Panc1 (cell line): ENCODE measurements at regions not wholly inside any gene's neighbourhood (a gene's known extent, or its start where the extent isn't known, plus 50 kb on each side); places are given as distances from the start of the nearest gene placed in this dataset.

Source experiments
- ATAC-seq: fragments of 200-7000 bp; cut with Tn5 transposase; 2 replicates; pipeline ENCODE4 v1.9.1; 2020; ENCODE audit warnings: mild to moderate bottlenecking, moderate library complexity
- BruUV-seq: library from RNA; stranded (reverse); fragments of 400-500 nt; replicated peaks from 2 replicates; lab custom pipeline; 2021; lab: Mats Ljungman, UMichigan
- CTCF ChIA-PET: fragments of 300-600 bp; sonication (Branson Sonifier 250); formaldehyde crosslinking; loops from one replicate; lab custom pipeline; 2022; ENCODE audit warnings: antibody characterized with exemption; lab: Charles Lee
- POLR2A ChIA-PET: fragments of 300-600 bp; sonication (Branson Sonifier 250); formaldehyde crosslinking; loops from one replicate; lab custom pipeline; 2022; ENCODE audit warnings: antibody characterized with exemption; lab: Charles Lee
- DNase-seq: peaks from one replicate; pipeline ENCODE4 v3.0.0-alpha.2; 2010; ENCODE audit warnings: low read depth, low spot score
- H3K27ac ChIP-seq: 2 replicates; pipeline ENCODE4 v1.5.1; 2011; ENCODE audit warnings: mild to moderate bottlenecking, low read length, inconsistent platforms
- H3K27me3 ChIP-seq: fragments of 200-500 bp; sonication (Bioruptor generic); 2 replicates; pipeline ENCODE4 v1.6.0; 2014; ENCODE audit warnings: low read length, inconsistent platforms; ENCODE audit not compliant: control insufficient read depth, insufficient read depth
- H3K36me3 ChIP-seq: fragments of 200-500 bp; sonication (Bioruptor generic); 2 replicates; pipeline ENCODE4 v1.5.1; 2014; ENCODE audit warnings: inconsistent platforms, mild to moderate bottlenecking, low read length, moderate library complexity; ENCODE audit not compliant: control insufficient read depth, insufficient read depth
- H3K4me1 ChIP-seq: 2 replicates; pipeline ENCODE4 v1.5.1; 2011; ENCODE audit warnings: inconsistent platforms, mild to moderate bottlenecking, low read length, moderate library complexity; ENCODE audit not compliant: control insufficient read depth, insufficient read depth
- H3K4me3 ChIP-seq, 2 experiments: 2 replicates each; pipeline ENCODE4 v1.5.1; 2011 to 2012; ENCODE audit warnings: low read depth in 2 of 2, low read length in 2 of 2, mild to moderate bottlenecking in 2 of 2, inconsistent platforms in 1 of 2, moderate library complexity in 1 of 2
- H3K9me3 ChIP-seq: fragments of 200-500 bp; sonication (Bioruptor generic); 2 replicates; pipeline ENCODE4 v1.5.1; 2014; ENCODE audit warnings: low read depth, mild to moderate bottlenecking, inconsistent platforms, low read length, moderate library complexity; ENCODE audit not compliant: control insufficient read depth, insufficient read depth
- CTCF ChIP-seq: fragments of 450-650 bp; IDR thresholded peaks from 2 replicates; pipeline ENCODE4 v1.5.1; 2017; ENCODE audit warnings: mild to moderate bottlenecking
- POLR2AphosphoS5 ChIP-seq: IDR thresholded peaks from 2 replicates; pipeline ENCODE4 v1.6.1; 2012; ENCODE audit warnings: mild to moderate bottlenecking, low read depth, low read length, moderate library complexity
- REST ChIP-seq, 2 experiments: IDR thresholded peaks; 2 replicates each; pipeline ENCODE4 v1.6.1; 2011 to 2012; ENCODE audit warnings: low read depth in 2 of 2, control low read depth in 1 of 2, low read length in 1 of 2, mild to moderate bottlenecking in 1 of 2, moderate library complexity in 1 of 2; ENCODE audit not compliant: insufficient read depth in 1 of 2
- SIN3A ChIP-seq: IDR thresholded peaks from 2 replicates; pipeline ENCODE4 v1.6.1; 2012; ENCODE audit warnings: low read depth, mild to moderate bottlenecking, low read length, moderate library complexity, borderline replicate concordance; ENCODE audit not compliant: insufficient read depth
- TCF7L2 ChIP-seq: IDR thresholded peaks from 2 replicates; pipeline ENCODE4 v1.6.1; 2011; ENCODE audit warnings: mild to moderate bottlenecking, low read depth, low read length, inconsistent platforms
- in situ Hi-C: cut with HindIII; loops from 2 replicates; pipeline ENCODE4 v1.10.0; 2016; ENCODE audit warnings: low sequenced_read_pairs, low pct_unique_long_range_greater_than_20kb
- intact Hi-C: fragments of 100-400 bp; cut with micrococcal nuclease; formaldehyde crosslinking; loops from one replicate; pipeline ENCODE4 v1.10.0; 2022; ENCODE audit not compliant: unreplicated experiment

- H3K27me3 ChIP-seq, result no peaks in the 10 kb centered on the region
- no TSS peak for BruUV-seq
- DNase-seq, result no peak
- intact Hi-C loops, result no loop called here
- no peak for TF ChIP-seq REST (IDR thresholded peaks at IDR 0.05; ENCODE audit: insufficient read depth in 1 of 2, low read depth in 2 of 2, low read length in 1 of 2)
- TF ChIP-seq CTCF, result no peak
- no peak for TF ChIP-seq POLR2AphosphoS5
- no peak for TF ChIP-seq SIN3A
- no peak for TF ChIP-seq TCF7L2
- no peaks in the 10 kb centered on the region for H3K36me3 ChIP-seq
- H3K4me3 ChIP-seq, result no peak overlapping the region
- no peaks in the 10 kb centered on the region for H3K9me3 ChIP-seq
- no peak for ATAC-seq
- in situ Hi-C loops, result no loop called here
- POLR2A ChIA-PET, result no interaction called here
- CTCF ChIA-PET, result no interaction called here
- H3K4me1 ChIP-seq, result no peaks in the 10 kb centered on the region
- H3K27ac ChIP-seq, result no peak overlapping the region
These were observed 337.8 kb upstream of the CBLB start for GRCh38 chr3:106206613-106207012.

GRCh38 chr3:106208251-106208650, 339.4 kb upstream of the CBLB start:
- Histone ChIP-seq H3K27me3 (no peaks in the 10 kb centered on the region), H3K9me3 (no peaks in the 10 kb centered on the region), H3K4me1 (no peaks in the 10 kb centered on the region), H3K27ac (no peak overlapping the region), H3K4me3 (no peak overlapping the region), H3K36me3 (no peaks in the 10 kb centered on the region)
- DNase-seq (no peak), ATAC-seq (no peak)
- in situ Hi-C loops (no loop called here), intact Hi-C loops (no loop called here)
- POLR2A ChIA-PET, result no interaction called here
- CTCF ChIA-PET, result no interaction called here
- TF ChIP-seq TCF7L2, result no peak
- TF ChIP-seq SIN3A, result no peak
- TF ChIP-seq POLR2AphosphoS5, result no peak
- no TSS peak for BruUV-seq

GRCh38 chr3:106208967-106209366, 340.2 kb upstream of the CBLB start:
- intact Hi-C loops, result no loop called here

More at GRCh38 chr3:106208967-106209366, 340.2 kb upstream of the CBLB start:
- H3K36me3 ChIP-seq, result no peaks in the 10 kb centered on the region
- DNase-seq (no peak), ATAC-seq (no peak)
- no peak overlapping the region for H3K27ac ChIP-seq
- POLR2A ChIA-PET, result no interaction called here
- BruUV-seq, result no TSS peak
- in situ Hi-C loops, result no loop called here
- TF ChIP-seq SIN3A, result no peak
- no peak for TF ChIP-seq CTCF
- H3K9me3 ChIP-seq, result no peaks in the 10 kb centered on the region
- H3K4me1 ChIP-seq, result no peaks in the 10 kb centered on the region
- H3K4me3 ChIP-seq, result no peak overlapping the region
- CTCF ChIA-PET, result no interaction called here
- no peaks in the 10 kb centered on the region for H3K27me3 ChIP-seq
